ENCODE measurements at regions not wholly inside any gene's neighbourhood (a gene's known extent, or its start where the extent isn't known, plus 50 kb on each side); places are given as distances from the start of the nearest gene placed in this dataset.

DNA sequence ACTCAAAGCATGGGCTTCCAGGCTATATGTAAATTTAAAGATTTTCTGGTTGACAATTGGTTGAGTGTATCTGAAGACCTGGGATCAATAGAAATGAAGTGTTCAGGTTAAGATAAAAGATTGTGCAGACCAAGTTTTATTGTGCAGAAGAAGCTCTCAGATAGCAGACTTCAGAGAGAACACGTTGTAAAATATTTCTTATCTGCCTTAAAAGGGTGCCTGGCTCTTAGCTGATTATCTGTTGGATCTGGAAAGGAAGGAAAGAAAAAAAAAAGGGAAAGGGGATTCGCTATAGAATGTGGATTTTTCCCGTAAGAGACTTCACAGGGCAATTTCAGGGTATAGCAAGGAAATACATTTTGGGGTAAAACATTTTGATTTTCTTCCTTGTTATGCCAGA lies 523.2 kb downstream of the EDEM1 start:
- TF ChIP-seq, protein P1, sequence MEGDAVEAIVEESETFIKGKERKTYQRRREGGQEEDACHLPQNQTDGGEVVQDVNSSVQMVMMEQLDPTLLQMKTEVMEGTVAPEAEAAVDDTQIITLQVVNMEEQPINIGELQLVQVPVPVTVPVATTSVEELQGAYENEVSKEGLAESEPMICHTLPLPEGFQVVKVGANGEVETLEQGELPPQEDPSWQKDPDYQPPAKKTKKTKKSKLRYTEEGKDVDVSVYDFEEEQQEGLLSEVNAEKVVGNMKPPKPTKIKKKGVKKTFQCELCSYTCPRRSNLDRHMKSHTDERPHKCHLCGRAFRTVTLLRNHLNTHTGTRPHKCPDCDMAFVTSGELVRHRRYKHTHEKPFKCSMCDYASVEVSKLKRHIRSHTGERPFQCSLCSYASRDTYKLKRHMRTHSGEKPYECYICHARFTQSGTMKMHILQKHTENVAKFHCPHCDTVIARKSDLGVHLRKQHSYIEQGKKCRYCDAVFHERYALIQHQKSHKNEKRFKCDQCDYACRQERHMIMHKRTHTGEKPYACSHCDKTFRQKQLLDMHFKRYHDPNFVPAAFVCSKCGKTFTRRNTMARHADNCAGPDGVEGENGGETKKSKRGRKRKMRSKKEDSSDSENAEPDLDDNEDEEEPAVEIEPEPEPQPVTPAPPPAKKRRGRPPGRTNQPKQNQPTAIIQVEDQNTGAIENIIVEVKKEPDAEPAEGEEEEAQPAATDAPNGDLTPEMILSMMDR (IDR thresholded peaks at IDR 0.05): no peak
- TF ChIP-seq POLR2A (IDR thresholded peaks at IDR 0.05): no peak

Data from Peyer's patch (tissue), 4 donors.